ENCODE measurements at regions not wholly inside any gene's neighbourhood (a gene's known extent, or its start where the extent isn't known, plus 50 kb on each side); places are given as distances from the start of the nearest gene placed in this dataset.

DNA sequence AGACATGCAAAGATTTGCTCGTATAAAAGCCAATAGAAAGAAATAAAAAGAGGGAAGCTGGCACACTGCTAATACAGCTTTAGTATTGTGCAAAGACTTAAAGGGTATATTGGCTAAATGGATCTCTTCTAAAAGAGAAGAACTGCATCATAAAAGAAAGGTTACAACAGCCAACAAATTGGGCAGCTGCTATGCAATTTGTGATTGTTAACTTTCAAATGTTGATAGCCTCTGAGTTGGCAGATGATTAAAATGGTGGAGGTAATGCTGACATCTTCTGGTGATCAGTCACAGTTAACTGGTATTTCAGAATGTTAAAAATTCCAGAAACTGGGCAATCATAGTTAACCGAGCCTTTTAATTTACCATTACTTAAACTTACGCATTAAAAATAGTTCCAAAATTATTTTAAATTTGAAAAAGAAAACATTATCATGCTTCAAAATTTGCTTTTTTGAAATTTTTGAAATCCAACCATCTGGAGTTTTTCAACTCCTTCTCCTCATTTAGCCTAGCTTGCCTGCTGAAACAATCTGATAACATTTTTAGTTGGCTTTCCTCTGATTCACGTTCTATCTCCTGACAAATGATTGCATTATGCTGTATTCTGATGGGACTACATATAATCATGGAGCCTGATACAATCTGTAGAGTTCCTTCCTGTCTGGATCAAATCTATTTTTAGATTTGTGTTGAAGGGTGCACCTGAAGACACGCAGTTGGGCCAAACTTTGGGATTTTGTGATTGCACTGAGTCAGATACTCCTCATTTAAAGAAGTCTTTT lies 144.0 kb upstream of the PDZRN3 start:
- TF ChIP-seq, protein P1, sequence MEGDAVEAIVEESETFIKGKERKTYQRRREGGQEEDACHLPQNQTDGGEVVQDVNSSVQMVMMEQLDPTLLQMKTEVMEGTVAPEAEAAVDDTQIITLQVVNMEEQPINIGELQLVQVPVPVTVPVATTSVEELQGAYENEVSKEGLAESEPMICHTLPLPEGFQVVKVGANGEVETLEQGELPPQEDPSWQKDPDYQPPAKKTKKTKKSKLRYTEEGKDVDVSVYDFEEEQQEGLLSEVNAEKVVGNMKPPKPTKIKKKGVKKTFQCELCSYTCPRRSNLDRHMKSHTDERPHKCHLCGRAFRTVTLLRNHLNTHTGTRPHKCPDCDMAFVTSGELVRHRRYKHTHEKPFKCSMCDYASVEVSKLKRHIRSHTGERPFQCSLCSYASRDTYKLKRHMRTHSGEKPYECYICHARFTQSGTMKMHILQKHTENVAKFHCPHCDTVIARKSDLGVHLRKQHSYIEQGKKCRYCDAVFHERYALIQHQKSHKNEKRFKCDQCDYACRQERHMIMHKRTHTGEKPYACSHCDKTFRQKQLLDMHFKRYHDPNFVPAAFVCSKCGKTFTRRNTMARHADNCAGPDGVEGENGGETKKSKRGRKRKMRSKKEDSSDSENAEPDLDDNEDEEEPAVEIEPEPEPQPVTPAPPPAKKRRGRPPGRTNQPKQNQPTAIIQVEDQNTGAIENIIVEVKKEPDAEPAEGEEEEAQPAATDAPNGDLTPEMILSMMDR (conservative IDR thresholded peaks at IDR 0.05), result peak; percentile 73
- no peak overlapping the region for H3K27ac ChIP-seq

DNA sequence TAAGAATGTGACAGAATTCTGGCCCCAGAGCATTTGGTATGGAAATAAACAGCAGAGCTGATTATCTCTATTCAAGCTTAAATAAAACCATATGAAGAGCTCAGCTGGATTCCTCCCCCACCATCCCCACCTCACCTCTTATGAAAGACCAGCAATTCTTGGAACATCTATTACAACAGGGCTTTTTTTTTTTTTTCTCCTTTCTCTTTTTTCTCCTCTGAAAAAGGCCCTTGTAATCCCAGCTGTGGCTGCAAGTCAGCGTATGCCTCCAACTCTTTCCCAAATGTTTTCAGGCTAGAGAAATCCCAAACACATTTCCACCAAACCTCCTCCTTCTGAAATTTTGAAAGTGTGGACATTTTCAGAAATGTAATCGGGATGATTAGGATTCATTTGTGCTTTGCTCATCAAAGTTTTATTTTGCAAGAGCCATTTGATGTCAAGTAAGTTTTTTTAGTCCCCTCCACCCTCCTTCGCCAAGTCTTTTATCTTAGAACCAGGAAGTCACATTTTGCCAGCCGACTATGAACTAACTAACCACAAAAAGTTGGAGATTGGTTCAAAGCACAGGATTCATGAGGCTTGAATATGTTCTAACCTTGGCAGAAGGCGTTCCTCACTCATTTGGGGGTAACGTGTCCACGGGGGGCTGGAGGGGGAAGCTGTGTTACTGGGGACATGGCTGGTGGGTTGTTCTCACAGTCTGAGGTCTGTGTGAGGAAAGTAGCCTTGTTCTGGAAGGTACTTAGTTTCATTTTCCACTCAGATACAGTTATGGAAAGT lies 142.0 kb upstream of the PDZRN3 start:
- TF ChIP-seq, protein P1 (conservative IDR thresholded peaks at IDR 0.05), result no peak
- no peak overlapping the region for H3K27ac ChIP-seq

DNA sequence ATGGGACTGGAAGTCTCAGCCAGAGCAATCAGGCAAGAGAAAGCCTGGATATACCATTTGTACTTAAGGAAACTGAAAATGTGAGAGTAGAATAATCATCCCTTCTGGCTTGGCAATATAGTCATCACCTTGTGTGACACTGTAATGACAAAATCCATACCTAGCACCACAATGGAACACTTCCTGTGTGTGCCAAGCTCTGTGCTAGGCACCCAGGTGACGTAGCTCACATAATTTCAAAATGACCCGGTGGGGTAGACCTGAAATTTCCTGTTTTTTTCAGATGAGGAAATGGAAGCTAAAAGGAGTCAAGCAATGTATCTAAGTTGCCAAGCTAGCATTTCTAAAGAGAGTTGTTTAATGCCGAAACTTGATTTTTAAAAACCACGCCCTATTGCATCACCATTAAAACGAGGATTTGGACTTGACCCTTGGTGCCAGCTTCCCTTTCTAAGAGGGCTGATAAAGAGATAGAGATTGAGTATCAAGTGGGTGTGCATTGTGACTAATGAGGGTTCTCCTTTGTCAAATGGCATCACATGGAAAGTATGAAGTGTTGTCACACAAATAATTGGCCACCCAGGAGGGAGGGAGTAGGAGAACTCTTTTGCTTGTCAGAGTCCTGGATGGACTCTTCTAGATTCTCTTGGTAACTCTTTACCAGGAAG lies 141.3 kb upstream of the PDZRN3 start:
- H3K27ac ChIP-seq, result no peak overlapping the region
- TF ChIP-seq, protein P1 (conservative IDR thresholded peaks at IDR 0.05), result no peak

DNA sequence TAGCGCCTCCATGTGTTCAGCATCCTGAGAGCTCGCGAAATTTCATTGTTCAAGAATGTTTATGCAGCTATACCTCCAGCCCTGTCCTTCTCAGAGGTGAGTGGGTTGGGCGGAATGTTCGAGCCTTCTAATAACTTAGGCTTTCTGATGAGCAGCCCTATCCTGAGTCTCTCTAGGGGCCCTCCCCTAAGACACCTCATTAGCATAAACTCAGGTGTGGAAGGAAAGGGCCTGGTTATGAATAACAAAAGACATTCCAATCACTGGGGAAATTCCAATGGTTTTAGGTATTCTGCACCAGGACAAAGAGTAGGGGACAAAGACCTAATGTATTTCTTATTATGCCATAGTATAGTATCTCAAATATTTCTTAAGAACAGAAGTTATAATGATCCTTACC lies 138.1 kb upstream of the PDZRN3 start:
- TF ChIP-seq, protein P1 (conservative IDR thresholded peaks at IDR 0.05), result no peak
- no peak overlapping the region for H3K27ac ChIP-seq

DNA sequence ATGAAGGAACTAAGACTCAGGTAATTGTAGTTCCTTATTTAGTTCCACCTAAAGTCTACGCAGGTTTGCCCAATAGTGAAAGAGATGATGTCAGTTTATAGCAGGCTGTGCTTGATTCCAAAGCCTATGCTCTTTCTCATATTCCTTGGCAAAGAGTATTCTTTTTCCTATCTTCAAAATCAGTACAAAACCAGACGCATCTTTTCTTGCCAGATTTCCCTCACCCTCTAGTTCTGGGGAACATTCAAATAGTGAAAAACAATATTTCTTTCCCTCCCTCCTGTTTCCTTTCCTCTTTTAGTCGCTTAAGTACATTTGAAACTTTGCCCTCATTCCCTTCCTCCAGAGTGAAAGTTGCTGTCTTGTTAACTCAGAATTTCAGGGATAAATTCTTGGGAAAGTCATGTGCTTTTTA lies 134.6 kb upstream of the PDZRN3 start:
- TF ChIP-seq, protein P1 (conservative IDR thresholded peaks at IDR 0.05), result no peak
- no peak overlapping the region for H3K27ac ChIP-seq

DNA sequence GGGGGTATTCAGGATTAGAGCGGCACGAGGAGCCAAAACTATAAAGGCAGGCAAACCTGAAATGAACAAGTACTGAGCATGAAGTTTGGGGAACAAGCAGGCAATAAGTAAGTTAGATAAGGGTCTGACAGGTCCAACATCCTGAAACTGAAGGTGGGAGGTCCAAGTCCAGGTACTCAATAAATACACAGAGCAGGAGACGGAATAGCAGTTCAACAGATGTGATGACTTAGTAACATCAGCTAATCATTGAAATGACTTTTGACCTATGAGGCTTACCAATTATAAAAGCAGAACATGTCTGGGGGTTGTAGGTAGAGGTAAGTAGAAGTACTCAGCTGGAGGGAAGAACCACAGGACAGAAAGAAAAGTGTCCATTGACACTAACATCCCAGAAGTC lies 132.8 kb upstream of the PDZRN3 start:
- H3K27ac ChIP-seq, result no peak overlapping the region
- TF ChIP-seq, protein P1 (conservative IDR thresholded peaks at IDR 0.05), result no peak

DNA sequence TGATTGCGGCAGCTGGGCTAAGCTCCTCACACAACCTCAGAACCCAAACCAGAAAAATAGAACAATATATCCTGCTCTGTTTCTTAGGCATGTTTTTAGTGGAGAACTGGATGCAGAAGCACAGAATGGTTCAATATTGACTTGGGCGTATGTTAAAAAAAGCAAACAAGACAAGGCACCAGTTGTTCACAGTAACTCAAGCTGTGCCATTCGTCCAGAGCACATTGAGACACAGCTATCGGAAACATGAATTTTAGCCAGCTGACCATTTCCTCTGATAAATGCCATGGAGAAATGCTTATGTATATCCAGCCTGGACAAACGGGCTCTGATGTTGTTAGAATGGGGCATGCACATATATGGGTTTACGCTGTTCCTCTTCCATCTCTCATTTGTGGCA lies 129.2 kb upstream of the PDZRN3 start:
- TF ChIP-seq, protein P1 (conservative IDR thresholded peaks at IDR 0.05), result no peak
- peak overlapping the region; percentile 51 for H3K27ac ChIP-seq
